ENCODE measurements at regions not wholly inside any gene's neighbourhood (a gene's known extent, or its start where the extent isn't known, plus 50 kb on each side); places are given as distances from the start of the nearest gene placed in this dataset.

- Histone ChIP-seq H3K9me3 (ENCODE audit: low read length) (no peaks in the 10 kb centered on the region), H3K4me1 (ENCODE audit: insufficient read depth, low read length) (no peaks in the 10 kb centered on the region), H3K4me3 (ENCODE audit: low read depth in 1 of 2, low read length in 2 of 2) (no peak overlapping the region), H3K27ac (ENCODE audit: low read depth, low read length) (no peak overlapping the region), H3K9ac (ENCODE audit: low read length) (no peak overlapping the region), H3K27me3 (ENCODE audit: control insufficient read depth in 1 of 2, insufficient read depth in 2 of 2, low read length in 2 of 2) (no peaks in the 10 kb centered on the region), H3K36me3 (ENCODE audit: insufficient read depth, low read length) (no peaks in the 10 kb centered on the region)
Measured at GRCh38 chr3:176078906-176079305, 1118.4 kb downstream of the TBL1XR1 start.

GRCh38 chr3:176075491-176075890 lies 1121.8 kb downstream of the TBL1XR1 start:
- Histone ChIP-seq H3K4me1 (ENCODE audit: insufficient read depth, low read length) (no peaks in the 10 kb centered on the region), H3K9me3 (ENCODE audit: low read length) (no peaks in the 10 kb centered on the region), H3K9ac (ENCODE audit: low read length) (no peak overlapping the region), H3K27me3 (ENCODE audit: control insufficient read depth in 1 of 2, insufficient read depth in 2 of 2, low read length in 2 of 2) (no peaks in the 10 kb centered on the region), H3K27ac (ENCODE audit: low read depth, low read length) (no peak overlapping the region), H3K36me3 (ENCODE audit: insufficient read depth, low read length) (no peaks in the 10 kb centered on the region), H3K4me3 (ENCODE audit: low read depth in 1 of 2, low read length in 2 of 2) (no peak overlapping the region)

- Histone ChIP-seq H3K9ac (ENCODE audit: low read length) (no peak overlapping the region), H3K27me3 (ENCODE audit: control insufficient read depth in 1 of 2, insufficient read depth in 2 of 2, low read length in 2 of 2) (no peaks in the 10 kb centered on the region), H3K4me1 (ENCODE audit: insufficient read depth, low read length) (no peaks in the 10 kb centered on the region), H3K9me3 (ENCODE audit: low read length) (no peaks in the 10 kb centered on the region), H3K36me3 (ENCODE audit: insufficient read depth, low read length) (no peaks in the 10 kb centered on the region), H3K4me3 (ENCODE audit: low read depth in 1 of 2, low read length in 2 of 2) (no peak overlapping the region), H3K27ac (ENCODE audit: low read depth, low read length) (no peak overlapping the region)
Measured at GRCh38 chr3:176075046-176075445, 1122.2 kb downstream of the TBL1XR1 start.

DNA sequence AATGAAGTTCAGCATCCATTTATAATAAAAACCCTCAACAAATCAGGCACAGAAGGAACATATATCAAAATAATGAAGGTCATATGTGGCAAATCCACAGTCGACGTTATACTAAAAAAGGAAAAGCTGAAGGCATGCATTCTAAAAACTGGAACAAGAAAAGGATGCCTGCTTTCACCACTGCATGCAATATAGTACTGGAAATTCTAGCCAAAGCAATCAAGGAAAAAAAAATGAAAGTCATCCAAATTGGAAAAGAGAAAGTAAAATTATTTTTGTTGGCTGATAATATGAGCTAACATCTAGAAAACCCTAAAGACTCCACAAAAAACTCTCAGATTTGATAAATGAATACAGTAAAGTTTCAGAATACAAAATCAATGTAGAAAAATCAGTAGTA lies 1123.2 kb downstream of the TBL1XR1 start:
- Histone ChIP-seq H3K27ac (ENCODE audit: low read depth, low read length) (no peak overlapping the region), H3K9ac (ENCODE audit: low read length) (no peak overlapping the region), H3K9me3 (ENCODE audit: low read length) (no peaks in the 10 kb centered on the region), H3K36me3 (ENCODE audit: insufficient read depth, low read length) (no peaks in the 10 kb centered on the region), H3K27me3 (ENCODE audit: control insufficient read depth in 1 of 2, insufficient read depth in 2 of 2, low read length in 2 of 2) (no peaks in the 10 kb centered on the region), H3K4me1 (ENCODE audit: insufficient read depth, low read length) (no peaks in the 10 kb centered on the region), H3K4me3 (ENCODE audit: low read depth in 1 of 2, low read length in 2 of 2) (no peak overlapping the region)

DNA sequence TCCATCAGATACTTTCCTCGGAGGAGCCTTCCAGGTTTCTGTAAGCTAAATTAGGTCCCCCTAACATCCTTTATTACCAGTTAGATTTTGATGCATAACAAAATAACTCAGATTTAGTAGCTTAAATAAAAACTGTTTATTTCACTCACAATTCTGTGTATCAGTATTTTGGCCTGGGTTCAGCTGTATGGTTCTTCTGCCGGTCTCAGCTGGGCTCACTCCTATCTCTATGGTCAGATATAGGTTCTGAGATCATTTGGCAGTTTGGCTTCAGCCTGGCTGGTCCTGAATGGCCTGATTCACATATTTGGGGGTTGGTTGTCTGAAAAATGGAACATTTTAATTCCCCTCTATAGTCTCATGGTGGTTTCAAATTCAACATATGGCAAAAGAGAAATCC lies 1125.3 kb downstream of the TBL1XR1 start:
- no peaks in the 10 kb centered on the region for H3K9me3 ChIP-seq (ENCODE audit: low read length)
- H3K4me1 ChIP-seq (ENCODE audit: insufficient read depth, low read length): no peaks in the 10 kb centered on the region
- no peak overlapping the region for H3K27ac ChIP-seq (ENCODE audit: low read depth, low read length)
- H3K4me3 ChIP-seq (ENCODE audit: low read depth in 1 of 2, low read length in 2 of 2): no peak overlapping the region
- no peaks in the 10 kb centered on the region for H3K36me3 ChIP-seq (ENCODE audit: insufficient read depth, low read length)
- no peak overlapping the region for H3K9ac ChIP-seq (ENCODE audit: low read length)
- H3K27me3 ChIP-seq (ENCODE audit: control insufficient read depth in 1 of 2, insufficient read depth in 2 of 2, low read length in 2 of 2): no peaks in the 10 kb centered on the region

DNA sequence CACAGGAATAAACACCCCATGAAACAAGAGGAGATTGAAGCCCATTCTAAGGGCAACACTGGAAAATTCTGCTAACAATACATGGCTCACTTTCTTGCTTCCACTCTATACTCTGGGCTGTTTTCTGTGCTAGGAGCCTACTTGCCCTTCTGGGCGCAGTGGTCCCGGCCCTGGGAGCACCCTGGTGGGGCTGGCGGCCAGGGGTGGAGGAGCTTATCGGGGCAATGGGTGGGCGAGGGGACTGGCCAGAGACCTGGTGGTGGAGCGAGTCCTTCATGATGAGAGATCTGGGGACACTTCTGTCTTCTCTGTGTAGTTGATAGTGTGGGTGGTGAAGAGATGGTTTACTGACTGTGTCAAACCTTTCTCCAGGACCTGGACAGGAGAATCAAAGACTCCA lies 1128.5 kb downstream of the TBL1XR1 start:
- no peak overlapping the region for H3K27ac ChIP-seq (ENCODE audit: low read depth, low read length)
- H3K27me3 ChIP-seq (ENCODE audit: control insufficient read depth in 1 of 2, insufficient read depth in 2 of 2, low read length in 2 of 2): no peaks in the 10 kb centered on the region
- no peak overlapping the region for H3K9ac ChIP-seq (ENCODE audit: low read length)
- no peaks in the 10 kb centered on the region for H3K9me3 ChIP-seq (ENCODE audit: low read length)
- H3K4me1 ChIP-seq (ENCODE audit: insufficient read depth, low read length): no peaks in the 10 kb centered on the region
- H3K36me3 ChIP-seq (ENCODE audit: insufficient read depth, low read length): no peaks in the 10 kb centered on the region
- no peak overlapping the region for H3K4me3 ChIP-seq (ENCODE audit: low read depth in 1 of 2, low read length in 2 of 2)

DNA sequence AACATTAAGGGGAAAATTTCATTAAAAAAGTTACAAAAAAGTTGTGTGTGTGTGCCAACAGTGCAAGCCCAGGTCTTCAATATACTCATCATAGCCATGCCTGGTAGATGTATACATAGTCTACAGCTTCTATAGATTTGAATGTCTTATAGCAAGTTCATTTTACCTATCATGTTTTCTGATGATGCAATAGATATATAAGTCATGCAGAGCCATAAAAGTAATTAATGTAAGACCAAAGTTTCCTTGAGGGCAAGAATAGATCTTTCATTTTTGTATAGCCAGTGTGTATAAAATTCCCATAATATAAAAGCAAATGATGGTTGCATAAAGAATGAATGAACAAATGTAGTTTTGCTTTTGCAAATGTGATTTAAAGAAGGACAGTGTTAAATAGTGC lies 1138.4 kb downstream of the TBL1XR1 start:
- Histone ChIP-seq H3K9me3 (ENCODE audit: low read length) (no peaks in the 10 kb centered on the region), H3K9ac (ENCODE audit: low read length) (no peak overlapping the region), H3K4me3 (ENCODE audit: low read depth in 1 of 2, low read length in 2 of 2) (no peak overlapping the region), H3K36me3 (ENCODE audit: insufficient read depth, low read length) (no peaks in the 10 kb centered on the region), H3K27me3 (ENCODE audit: control insufficient read depth in 1 of 2, insufficient read depth in 2 of 2, low read length in 2 of 2) (no peaks in the 10 kb centered on the region), H3K27ac (ENCODE audit: low read depth, low read length) (no peak overlapping the region), H3K4me1 (ENCODE audit: insufficient read depth, low read length) (no peaks in the 10 kb centered on the region)

DNA sequence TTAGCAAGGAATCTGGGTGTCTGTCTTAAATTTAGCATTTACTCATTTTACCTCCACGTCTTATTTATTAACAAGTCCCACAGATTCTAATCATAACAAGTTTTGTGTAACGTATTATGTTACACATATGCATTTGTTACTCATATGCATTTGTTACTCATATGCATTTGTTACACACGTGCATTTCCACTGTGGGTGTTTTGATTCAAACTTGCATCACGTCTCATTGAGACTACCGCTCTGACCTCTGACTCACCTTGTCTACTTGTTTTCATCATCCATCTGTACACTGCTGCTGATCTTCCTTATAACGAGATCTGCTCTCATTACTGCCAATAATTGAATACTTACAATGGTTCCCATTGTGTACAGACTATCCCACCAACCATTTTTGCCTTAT lies 1141.4 kb downstream of the TBL1XR1 start:
- Histone ChIP-seq H3K9me3 (ENCODE audit: low read length) (no peaks in the 10 kb centered on the region), H3K9ac (ENCODE audit: low read length) (no peak overlapping the region), H3K4me1 (ENCODE audit: insufficient read depth, low read length) (no peaks in the 10 kb centered on the region), H3K4me3 (ENCODE audit: low read depth in 1 of 2, low read length in 2 of 2) (no peak overlapping the region), H3K36me3 (ENCODE audit: insufficient read depth, low read length) (no peaks in the 10 kb centered on the region), H3K27ac (ENCODE audit: low read depth, low read length) (no peak overlapping the region), H3K27me3 (ENCODE audit: control insufficient read depth in 1 of 2, insufficient read depth in 2 of 2, low read length in 2 of 2) (no peaks in the 10 kb centered on the region)

DNA sequence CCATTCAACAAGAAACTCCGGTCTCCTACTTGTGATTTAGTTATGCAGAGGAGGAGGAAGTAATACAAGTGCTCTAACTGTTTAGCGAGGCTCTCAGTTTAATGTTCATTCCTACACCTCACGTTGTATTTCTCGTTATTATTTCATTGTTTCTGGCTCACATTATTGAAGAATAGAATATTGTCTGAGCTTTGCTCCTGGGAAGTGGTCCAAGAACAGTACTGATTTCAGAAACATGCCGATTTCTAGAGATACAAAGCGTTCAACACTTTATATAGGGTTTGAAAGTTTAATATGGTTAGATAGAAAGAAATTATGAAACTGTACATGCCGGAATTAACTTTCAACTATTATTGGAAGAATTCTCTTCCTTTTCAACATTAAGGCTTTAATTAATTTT lies 1145.5 kb downstream of the TBL1XR1 start:
- H3K27ac ChIP-seq (ENCODE audit: low read depth, low read length): no peak overlapping the region
- H3K36me3 ChIP-seq (ENCODE audit: insufficient read depth, low read length): no peaks in the 10 kb centered on the region
- H3K4me3 ChIP-seq (ENCODE audit: low read depth in 1 of 2, low read length in 2 of 2): no peak overlapping the region
- no peaks in the 10 kb centered on the region for H3K4me1 ChIP-seq (ENCODE audit: insufficient read depth, low read length)
- no peaks in the 10 kb centered on the region for H3K9me3 ChIP-seq (ENCODE audit: low read length)
- no peaks in the 10 kb centered on the region for H3K27me3 ChIP-seq (ENCODE audit: control insufficient read depth in 1 of 2, insufficient read depth in 2 of 2, low read length in 2 of 2)
- no peak overlapping the region for H3K9ac ChIP-seq (ENCODE audit: low read length)

- Histone ChIP-seq H3K9ac (ENCODE audit: low read length) (no peak overlapping the region), H3K4me1 (ENCODE audit: insufficient read depth, low read length) (no peaks in the 10 kb centered on the region), H3K9me3 (ENCODE audit: low read length) (no peaks in the 10 kb centered on the region), H3K36me3 (ENCODE audit: insufficient read depth, low read length) (no peaks in the 10 kb centered on the region), H3K4me3 (ENCODE audit: low read depth in 1 of 2, low read length in 2 of 2) (no peak overlapping the region), H3K27ac (ENCODE audit: low read depth, low read length) (no peak overlapping the region), H3K27me3 (ENCODE audit: control insufficient read depth in 1 of 2, insufficient read depth in 2 of 2, low read length in 2 of 2) (no peaks in the 10 kb centered on the region)
Measured at GRCh38 chr3:176046703-176047102, 1150.6 kb downstream of the TBL1XR1 start.

GRCh38 chr3:176041812-176042211 lies 1155.5 kb downstream of the TBL1XR1 start:
- Histone ChIP-seq H3K36me3 (ENCODE audit: insufficient read depth, low read length) (no peaks in the 10 kb centered on the region), H3K4me1 (ENCODE audit: insufficient read depth, low read length) (no peaks in the 10 kb centered on the region), H3K27ac (ENCODE audit: low read depth, low read length) (no peak overlapping the region), H3K9ac (ENCODE audit: low read length) (no peak overlapping the region), H3K27me3 (ENCODE audit: control insufficient read depth in 1 of 2, insufficient read depth in 2 of 2, low read length in 2 of 2) (no peaks in the 10 kb centered on the region), H3K4me3 (ENCODE audit: low read depth in 1 of 2, low read length in 2 of 2) (no peak overlapping the region), H3K9me3 (ENCODE audit: low read length) (no peaks in the 10 kb centered on the region)

DNA sequence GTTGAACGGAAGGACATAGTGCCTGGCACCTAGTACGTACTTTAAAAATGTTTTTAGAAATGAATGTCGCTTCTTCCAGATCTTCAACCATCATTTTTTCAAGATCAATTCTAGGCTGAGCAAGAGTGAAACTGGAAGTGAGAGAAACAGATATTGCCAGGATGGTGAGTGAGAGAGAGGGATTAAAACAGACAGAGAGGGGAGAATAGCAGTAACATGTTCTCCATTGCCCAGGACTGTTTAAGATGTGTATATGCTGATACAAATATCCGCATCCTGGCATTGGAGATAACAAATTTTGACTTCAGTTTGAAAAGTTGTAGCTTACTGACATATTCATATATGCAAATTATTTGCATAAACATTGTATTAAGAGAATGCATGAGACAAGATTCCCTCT lies 1156.1 kb downstream of the TBL1XR1 start:
- Histone ChIP-seq H3K27me3 (ENCODE audit: control insufficient read depth in 1 of 2, insufficient read depth in 2 of 2, low read length in 2 of 2) (no peaks in the 10 kb centered on the region), H3K4me3 (ENCODE audit: low read depth in 1 of 2, low read length in 2 of 2) (no peak overlapping the region), H3K36me3 (ENCODE audit: insufficient read depth, low read length) (no peaks in the 10 kb centered on the region), H3K4me1 (ENCODE audit: insufficient read depth, low read length) (no peaks in the 10 kb centered on the region), H3K9me3 (ENCODE audit: low read length) (no peaks in the 10 kb centered on the region), H3K9ac (ENCODE audit: low read length) (no peak overlapping the region), H3K27ac (ENCODE audit: low read depth, low read length) (no peak overlapping the region)
